Endothelial cell of umbilical vein (primary cell): ENCODE measurements at regions not wholly inside any gene's neighbourhood (a gene's known extent, or its start where the extent isn't known, plus 50 kb on each side); places are given as distances from the start of the nearest gene placed in this dataset.

Source experiments
- BruUV-seq: library from RNA; stranded (reverse); fragments of 400-500 nt; replicated peaks from 2 replicates; lab custom pipeline; 2021; lab: Mats Ljungman, UMichigan
- CTCF ChIA-PET: fragments of 300-600, 350-600 bp; sonication (Branson Sonifier 250); formaldehyde crosslinking; loops from one replicate; lab custom pipeline; 2021; ENCODE audit warnings: antibody characterized with exemption, inconsistent platforms; lab: Charles Lee
- POLR2A ChIA-PET: fragments of 300-600, 350-600 bp; sonication (Branson Sonifier 250); formaldehyde crosslinking; loops from one replicate; lab custom pipeline; 2021; ENCODE audit warnings: antibody characterized with exemption, inconsistent platforms; lab: Charles Lee
- DNase-seq: peaks from one replicate; pipeline ENCODE4 v3.0.0-alpha.2; 2011; ENCODE audit warnings: low read depth, low spot score
- FAIRE-seq: peaks from 2 replicates; lab custom pipeline; 2011; peaks lifted over from hg19 to GRCh38; lab: Jason Lieb, UNC
- H2AFZ ChIP-seq: 2 replicates; pipeline ENCODE4 v1.6.0; 2012; ENCODE audit warnings: low read depth, low read length, control low read depth, inconsistent platforms
- H3K27ac ChIP-seq: 2 replicates; pipeline ENCODE4 v1.5.1; 2011; ENCODE audit warnings: low read depth, mild to moderate bottlenecking, control low read depth, low read length, moderate library complexity; ENCODE audit not compliant: insufficient read depth
- H3K27me3 ChIP-seq, 2 experiments: 2 replicates each; pipeline versions ENCODE4 v1.6.0 to v1.6.1; 2011; ENCODE audit warnings: low read length in 2 of 2, mixed read lengths in 1 of 2; ENCODE audit not compliant: control insufficient read depth in 2 of 2, insufficient read depth in 2 of 2
- H3K36me3 ChIP-seq, 2 experiments: 2 replicates in 1 of 2; 3 replicates in 1 of 2; pipeline ENCODE4 v1.5.1; 2011; ENCODE audit warnings: low read length in 2 of 2, mild to moderate bottlenecking in 1 of 2, moderate library complexity in 1 of 2; ENCODE audit not compliant: control insufficient read depth in 2 of 2, insufficient read depth in 2 of 2; ENCODE audit errors: extremely low read depth in 1 of 2
- H3K4me1 ChIP-seq: 3 replicates; pipeline ENCODE4 v1.5.1; 2011; ENCODE audit warnings: mild to moderate bottlenecking, low read length; ENCODE audit not compliant: control insufficient read depth, insufficient read depth; ENCODE audit errors: extremely low read depth
- H3K4me2 ChIP-seq: 2 replicates; pipeline ENCODE4 v1.6.1; 2011; ENCODE audit warnings: low read length, control low read depth, mixed read lengths; ENCODE audit not compliant: insufficient read depth
- H3K4me3 ChIP-seq, 3 experiments: fragments of 200-600 bp in 1 of 3; sonication (generic), shearing (Covaris generic) in 1 of 3; replicated peaks in 1 of 3; 2 replicates each; pipeline ENCODE4 v1.5.1; 2011 to 2016; ENCODE audit warnings: control low read depth in 3 of 3, low read length in 3 of 3, mild to moderate bottlenecking in 2 of 3, inconsistent platforms in 1 of 3, low read depth in 1 of 3, moderate library complexity in 1 of 3; ENCODE audit not compliant: insufficient read depth in 1 of 3
- H3K79me2 ChIP-seq: 2 replicates; pipeline ENCODE4 v1.6.0; 2012; ENCODE audit warnings: low read length, inconsistent platforms; ENCODE audit not compliant: control insufficient read depth, insufficient read depth
- H3K9ac ChIP-seq: replicated peaks from 2 replicates; pipeline ENCODE3; 2011; ENCODE audit warnings: low read length, control low read depth; ENCODE audit not compliant: insufficient read depth; ENCODE audit errors: extremely low read depth
- H3K9me1 ChIP-seq: replicated peaks from 3 replicates; pipeline ENCODE4 v1.6.0; 2011; ENCODE audit warnings: mild to moderate bottlenecking, low read length; ENCODE audit not compliant: control insufficient read depth, insufficient read depth; ENCODE audit errors: extremely low read depth
- H3K9me3 ChIP-seq: replicated peaks from 2 replicates; pipeline ENCODE4 v1.5.1; 2012; ENCODE audit warnings: low read length, inconsistent platforms; ENCODE audit not compliant: control insufficient read depth, insufficient read depth
- H4K20me1 ChIP-seq: replicated peaks from 2 replicates; pipeline ENCODE3; 2011; ENCODE audit warnings: mild to moderate bottlenecking, low read length; ENCODE audit not compliant: control insufficient read depth, insufficient read depth; ENCODE audit errors: extremely low read depth
- CTCF ChIP-seq, 2 donors: IDR thresholded peaks; 1 replicate in 1 of 2; 2 replicates in 1 of 2; pipeline ENCODE4 v1.5.1; 2011; ENCODE audit warnings: low read length in 2 of 2, mild to moderate bottlenecking in 2 of 2, moderate library complexity in 2 of 2, control low read depth in 1 of 2, inconsistent platforms in 1 of 2, low read depth in 1 of 2; ENCODE audit not compliant: insufficient read depth in 1 of 2; ENCODE audit errors: extremely low read depth in 1 of 2
- EZH2 ChIP-seq: IDR thresholded peaks from 2 replicates; pipeline ENCODE4 v1.6.1; 2012; ENCODE audit warnings: borderline replicate concordance, low read depth, mild to moderate bottlenecking, moderate library complexity, low read length, inconsistent platforms; ENCODE audit not compliant: severe bottlenecking
- FOS ChIP-seq: IDR thresholded peaks from 2 replicates; pipeline ENCODE4 v1.6.1; 2011; ENCODE audit warnings: mild to moderate bottlenecking, low read length, moderate library complexity, borderline replicate concordance; ENCODE audit not compliant: insufficient read depth
- GATA2 ChIP-seq: IDR thresholded peaks from 2 replicates; pipeline ENCODE4 v1.7.0; 2011; ENCODE audit warnings: low read depth, mild to moderate bottlenecking, moderate library complexity, mixed read lengths, low read length; ENCODE audit not compliant: insufficient read length, insufficient read depth
- JUN ChIP-seq: IDR thresholded peaks from 2 replicates; pipeline ENCODE4 v1.6.1; 2011; ENCODE audit warnings: borderline replicate concordance, low read depth; ENCODE audit not compliant: insufficient read length, insufficient read depth
- MYC ChIP-seq: IDR thresholded peaks from one replicate; pipeline ENCODE4 v1.6.1; 2011; ENCODE audit warnings: mild to moderate bottlenecking, low read depth, low read length
- POLR2A ChIP-seq: IDR thresholded peaks from 2 replicates; pipeline ENCODE4 v1.6.1; 2012; ENCODE audit warnings: low read depth, mild to moderate bottlenecking, control low read depth, low read length
- POLR2AphosphoS5 ChIP-seq: IDR thresholded peaks from 2 replicates; pipeline ENCODE4 v1.6.1; 2012; ENCODE audit warnings: low read depth, mild to moderate bottlenecking, control low read depth, low read length, moderate library complexity; ENCODE audit not compliant: insufficient read depth
- dilution Hi-C: fragments of 300-500 bp; cut with MboI; formaldehyde crosslinking; loops from one replicate; pipeline ENCODE4 v1.15.0; 2019; ENCODE audit warnings: low sequenced_read_pairs; ENCODE audit not compliant: extremely low pct_ligation_motif_present
- intact Hi-C: fragments of 100-400 bp; cut with micrococcal nuclease; formaldehyde crosslinking; loops from one replicate; pipeline ENCODE4 v1.10.0; 2022
- TF ChIP-seq, protein P1 (sequence below): IDR thresholded peaks from 2 replicates; pipeline ENCODE4 v1.6.1; 2011; ENCODE audit not compliant: insufficient read depth, insufficient read length

DNA sequence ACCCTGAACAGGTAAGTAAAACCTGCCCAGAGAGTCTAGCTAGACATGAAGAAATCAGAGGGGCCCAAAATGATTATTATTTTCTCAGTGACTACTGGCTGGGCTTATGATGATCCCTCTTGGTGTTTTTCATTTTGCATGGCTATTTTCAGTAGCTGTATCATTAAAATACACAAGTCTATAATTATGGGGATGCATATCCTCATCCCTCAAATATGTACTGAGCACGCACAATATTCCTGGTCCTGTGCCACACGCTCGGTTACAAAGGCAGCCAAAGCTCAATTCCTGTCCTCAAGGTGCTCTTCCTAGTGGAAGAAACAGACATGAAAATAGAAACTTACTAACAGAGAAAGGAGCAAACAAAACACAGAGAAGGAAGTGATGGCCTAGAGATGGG, 180.0 kb downstream of the DAD1 start:
- intact Hi-C loops: no loop called here

More for the DNA sequence above, 180.0 kb downstream of the DAD1 start:
- H3K4me2 ChIP-seq: no peak overlapping the region
- no peaks in the 10 kb centered on the region for H3K79me2 ChIP-seq
- H3K9ac ChIP-seq: no peak overlapping the region
- TF ChIP-seq POLR2A: no peak
- no peak for TF ChIP-seq JUN
- no peak for TF ChIP-seq MYC
- TF ChIP-seq CTCF (IDR thresholded peaks at IDR 0.05; ENCODE audit: extremely low read depth in 1 of 2, insufficient read depth in 1 of 2, low read depth in 1 of 2, low read length in 2 of 2): no peak
- no peak for TF ChIP-seq FOS
- TF ChIP-seq GATA2: no peak
- no peak for TF ChIP-seq POLR2AphosphoS5
- TF ChIP-seq, protein P1, sequence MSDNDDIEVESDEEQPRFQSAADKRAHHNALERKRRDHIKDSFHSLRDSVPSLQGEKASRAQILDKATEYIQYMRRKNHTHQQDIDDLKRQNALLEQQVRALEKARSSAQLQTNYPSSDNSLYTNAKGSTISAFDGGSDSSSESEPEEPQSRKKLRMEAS: no peak
- no peak for TF ChIP-seq EZH2
- peaks cover 19 to 32% of the 10 kb centered on the region in 2 experiments for H3K27me3 ChIP-seq
- H3K9me1 ChIP-seq: no peaks in the 10 kb centered on the region
- H3K4me3 ChIP-seq: no peak overlapping the region
- H3K36me3 ChIP-seq: no peaks in the 10 kb centered on the region
- no peaks in the 10 kb centered on the region for H4K20me1 ChIP-seq
- dilution Hi-C loops: no loop called here
- POLR2A ChIA-PET: no interaction called here
- H3K9me3 ChIP-seq: no peaks in the 10 kb centered on the region
- H2AFZ ChIP-seq: no peak overlapping the region
- DNase-seq: no peak
- CTCF ChIA-PET: interaction anchor here (0.8 kb wide), 1 partner anchor 62 kb away, joined by 4 read pairs; no protein-coding TSS in a partner anchor
- no peak overlapping the region for H3K27ac ChIP-seq
- no peak for FAIRE-seq
- no TSS peak for BruUV-seq
- H3K4me1 ChIP-seq: no peaks in the 10 kb centered on the region
